ENCODE measurements at regions not wholly inside any gene's neighbourhood (a gene's known extent, or its start where the extent isn't known, plus 50 kb on each side); places are given as distances from the start of the nearest gene placed in this dataset.

- H3K4me1 ChIP-seq, result no peaks in the 10 kb centered on the region
- DNase-seq, result no peak
- H3K27me3 ChIP-seq (ENCODE audit: low read depth), result no peaks in the 10 kb centered on the region
- intact Hi-C loops (cut with micrococcal nuclease), result no loop called here
- no peak overlapping the region for H3K4me3 ChIP-seq
- no peaks in the 10 kb centered on the region for H3K9me3 ChIP-seq (replicated peaks)
- no peak for TF ChIP-seq CTCF (IDR thresholded peaks at IDR 0.05; ENCODE audit: borderline replicate concordance)
- H3K36me3 ChIP-seq, result no peaks in the 10 kb centered on the region
- no peak overlapping the region for H3K27ac ChIP-seq (replicated peaks)
These were observed 651.1 kb downstream of the METTL15 start for GRCh38 chr11:28759311-28759710.

- Histone ChIP-seq H3K9me3 (replicated peaks) (no peaks in the 10 kb centered on the region), H3K27me3 (ENCODE audit: low read depth) (no peaks in the 10 kb centered on the region), H3K27ac (replicated peaks) (no peak overlapping the region), H3K4me3 (no peak overlapping the region), H3K36me3 (no peaks in the 10 kb centered on the region), H3K4me1 (no peaks in the 10 kb centered on the region)
- intact Hi-C loops (cut with micrococcal nuclease), result no loop called here
- TF ChIP-seq CTCF (IDR thresholded peaks at IDR 0.05; ENCODE audit: borderline replicate concordance), result no peak
- DNase-seq, result no peak
These were observed 649.7 kb downstream of the METTL15 start for GRCh38 chr11:28757725-28758515.

GRCh38 chr11:28756977-28757376 lies 648.8 kb downstream of the METTL15 start:
- intact Hi-C loops (cut with micrococcal nuclease), result no loop called here
- TF ChIP-seq CTCF (IDR thresholded peaks at IDR 0.05; ENCODE audit: borderline replicate concordance), result no peak
- H3K27ac ChIP-seq (replicated peaks), result no peak overlapping the region

GRCh38 chr11:28743061-28743550 lies 634.9 kb downstream of the METTL15 start:
- intact Hi-C loops (cut with micrococcal nuclease), result no loop called here
- no peak overlapping the region for H3K27ac ChIP-seq (replicated peaks)
- peaks cover 7% of the 10 kb centered on the region for H3K9me3 ChIP-seq (replicated peaks)
- no peak for TF ChIP-seq CTCF (IDR thresholded peaks at IDR 0.05; ENCODE audit: borderline replicate concordance)
- H3K4me3 ChIP-seq, result no peak overlapping the region
- H3K36me3 ChIP-seq, result no peaks in the 10 kb centered on the region
- no peaks in the 10 kb centered on the region for H3K4me1 ChIP-seq
- DNase-seq, result no peak
- H3K27me3 ChIP-seq (ENCODE audit: low read depth), result no peaks in the 10 kb centered on the region

More at GRCh38 chr11:28756977-28757376, 648.8 kb downstream of the METTL15 start:
- no peak overlapping the region for H3K4me3 ChIP-seq
- no peak for DNase-seq
- H3K4me1 ChIP-seq, result no peaks in the 10 kb centered on the region
- H3K9me3 ChIP-seq (replicated peaks), result no peaks in the 10 kb centered on the region
- no peaks in the 10 kb centered on the region for H3K36me3 ChIP-seq
- H3K27me3 ChIP-seq (ENCODE audit: low read depth), result no peaks in the 10 kb centered on the region

GRCh38 chr11:28739489-28740280 lies 631.5 kb downstream of the METTL15 start:
- H3K4me3 ChIP-seq, result no peak overlapping the region
- no peaks in the 10 kb centered on the region for H3K27me3 ChIP-seq (ENCODE audit: low read depth)
- DNase-seq, result no peak
- H3K9me3 ChIP-seq (replicated peaks), result no peaks in the 10 kb centered on the region
- no peak for TF ChIP-seq CTCF (IDR thresholded peaks at IDR 0.05; ENCODE audit: borderline replicate concordance)
- H3K27ac ChIP-seq (replicated peaks), result no peak overlapping the region
- H3K36me3 ChIP-seq, result no peaks in the 10 kb centered on the region
- H3K4me1 ChIP-seq, result no peaks in the 10 kb centered on the region
- intact Hi-C loops (cut with micrococcal nuclease), result no loop called here

All from left ventricle myocardium inferior (tissue), 1 donor.